ENCODE measurements at regions not wholly inside any gene's neighbourhood (a gene's known extent, or its start where the extent isn't known, plus 50 kb on each side); places are given as distances from the start of the nearest gene placed in this dataset.

GRCh38 chr2:16006537-16007166 lies 66.3 kb downstream of the MYCN start:
- TF ChIP-seq POLR2A (IDR thresholded peaks at IDR 0.05) (no peak), CTCF (IDR thresholded peaks at IDR 0.05) (no peak)
